Mesothelial cell of epicardium (in vitro differentiated cells): ENCODE measurements at regions not wholly inside any gene's neighbourhood (a gene's known extent, or its start where the extent isn't known, plus 50 kb on each side); places are given as distances from the start of the nearest gene placed in this dataset.

Experiments used
- DNase-seq, 2 experiments: peaks; one replicate each; pipeline ENCODE4 v3.0.0; 2021; ENCODE audit warnings: low spot score in 2 of 2; ENCODE audit not compliant: unreplicated experiment in 2 of 2
- H3K27ac Mint-ChIP-seq: 2 replicates; pipeline ENCODE4 v1.8.0; 2021; ENCODE audit warnings: mixed read lengths
- H3K27me3 Mint-ChIP-seq: 2 replicates; pipeline ENCODE4 v1.8.0; 2021; ENCODE audit warnings: low read depth, mixed read lengths
- H3K36me3 Mint-ChIP-seq: 2 replicates; pipeline ENCODE4 v1.8.0; 2021; ENCODE audit warnings: mixed read lengths
- H3K4me1 Mint-ChIP-seq: 2 replicates; pipeline ENCODE4 v1.8.0; 2021; ENCODE audit warnings: mixed read lengths
- H3K4me3 Mint-ChIP-seq: 2 replicates; pipeline ENCODE4 v1.8.0; 2021; ENCODE audit warnings: mild to moderate bottlenecking, moderate library complexity, mixed read lengths
- H3K9me3 Mint-ChIP-seq: 2 replicates; pipeline ENCODE4 v1.8.0; 2021; ENCODE audit warnings: mixed read lengths
- CTCF ChIP-seq: fragments of 200-600 bp; sonication (generic); IDR thresholded peaks from one replicate; pipeline ENCODE4 v1.5.0; 2021; ENCODE audit warnings: antibody characterized with exemption; ENCODE audit not compliant: unreplicated experiment

DNA sequence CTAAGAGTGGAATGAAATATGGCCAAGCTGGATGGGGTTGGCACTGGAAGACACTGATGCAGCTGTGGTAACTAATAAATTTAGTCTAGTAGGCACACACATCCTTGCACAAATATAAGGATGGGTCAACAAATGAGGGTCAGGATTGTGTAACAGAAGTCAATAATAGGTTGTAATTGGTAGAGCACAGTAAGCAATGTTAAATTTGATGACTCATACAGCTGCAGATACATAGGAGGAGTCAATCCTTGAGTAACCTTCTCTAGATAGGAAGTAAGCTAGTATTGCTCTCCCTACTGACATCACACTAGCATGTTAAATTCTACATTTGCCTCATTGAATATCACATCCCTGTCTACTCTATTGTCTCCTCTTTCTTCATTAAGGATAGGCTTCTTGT, 332.1 kb downstream of the PTPRC start:
- DNase-seq: no peak
- peaks cover 5% of the 10 kb centered on the region for H3K9me3 Mint-ChIP-seq
- no peak overlapping the region for H3K4me3 Mint-ChIP-seq
- H3K27ac Mint-ChIP-seq: no peak overlapping the region
- H3K4me1 Mint-ChIP-seq: peaks cover 3% of the 10 kb centered on the region
- H3K36me3 Mint-ChIP-seq: no peaks in the 10 kb centered on the region
- no peaks in the 10 kb centered on the region for H3K27me3 Mint-ChIP-seq
- no peak for TF ChIP-seq CTCF

DNA sequence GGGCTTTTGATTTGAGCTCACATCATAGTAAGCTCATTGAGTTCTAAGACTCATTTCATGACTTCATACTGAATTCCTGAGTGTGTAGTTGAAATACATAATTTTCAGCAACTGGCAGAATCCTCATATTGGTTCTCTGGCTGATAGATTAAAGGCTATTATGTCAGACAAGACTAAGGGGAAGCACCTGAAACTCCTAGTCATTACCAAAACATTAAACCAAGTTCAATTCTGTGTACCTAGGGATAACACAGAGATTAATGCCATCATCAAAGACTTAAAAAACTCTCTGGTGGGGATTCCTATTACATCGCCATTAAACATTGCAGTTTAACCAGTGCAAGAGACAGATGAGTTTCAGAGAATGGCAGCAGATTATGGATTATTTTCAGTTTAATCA, 339.1 kb downstream of the PTPRC start:
- no peaks in the 10 kb centered on the region for H3K36me3 Mint-ChIP-seq
- DNase-seq: no peak
- no peak overlapping the region for H3K27ac Mint-ChIP-seq
- no peaks in the 10 kb centered on the region for H3K4me1 Mint-ChIP-seq
- H3K4me3 Mint-ChIP-seq: no peak overlapping the region
- H3K9me3 Mint-ChIP-seq: no peaks in the 10 kb centered on the region
- TF ChIP-seq CTCF: no peak
- no peaks in the 10 kb centered on the region for H3K27me3 Mint-ChIP-seq

GRCh38 chr1:198978523-198978922, 339.7 kb downstream of the PTPRC start:
- Mint-ChIP-seq H3K36me3 (no peaks in the 10 kb centered on the region), H3K4me3 (no peak overlapping the region), H3K27ac (no peak overlapping the region), H3K9me3 (no peaks in the 10 kb centered on the region), H3K27me3 (no peaks in the 10 kb centered on the region), H3K4me1 (no peaks in the 10 kb centered on the region)
- TF ChIP-seq CTCF: no peak
- no peak for DNase-seq

- Mint-ChIP-seq H3K27me3 (peaks cover 2% of the 10 kb centered on the region), H3K4me3 (no peak overlapping the region), H3K36me3 (no peaks in the 10 kb centered on the region), H3K4me1 (no peaks in the 10 kb centered on the region), H3K9me3 (no peaks in the 10 kb centered on the region), H3K27ac (no peak overlapping the region)
- no peak for TF ChIP-seq CTCF
- no peak for DNase-seq
Measured at GRCh38 chr1:198986036-198986435, 347.2 kb downstream of the PTPRC start.

GRCh38 chr1:198986442-198986841, 347.6 kb downstream of the PTPRC start:
- Mint-ChIP-seq H3K36me3 (no peaks in the 10 kb centered on the region), H3K27ac (no peak overlapping the region), H3K4me3 (no peak overlapping the region), H3K27me3 (peaks cover 2% of the 10 kb centered on the region), H3K4me1 (no peaks in the 10 kb centered on the region), H3K9me3 (no peaks in the 10 kb centered on the region)
- no peak for DNase-seq
- TF ChIP-seq CTCF: no peak

DNA sequence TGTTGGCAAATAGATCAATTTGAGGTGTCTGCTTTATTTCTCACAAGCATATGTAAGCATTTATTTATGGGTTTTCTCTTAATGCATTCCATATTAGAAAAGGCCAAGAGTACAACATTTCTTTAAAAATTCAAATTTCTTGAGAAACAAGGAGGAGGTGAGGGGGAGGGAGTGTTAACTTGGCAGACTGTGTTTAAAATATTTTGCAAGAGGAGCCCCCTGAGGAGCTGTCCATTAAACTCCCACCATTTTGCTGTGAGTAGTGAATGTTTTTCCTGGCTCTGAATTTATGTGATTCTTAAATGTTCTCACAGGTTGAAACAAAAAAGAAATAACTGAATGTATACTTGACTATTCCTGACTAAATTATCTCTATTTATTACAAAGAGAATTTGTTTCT, 363.8 kb downstream of the PTPRC start:
- Mint-ChIP-seq H3K4me1 (peaks cover 11% of the 10 kb centered on the region), H3K27ac (peak overlapping the region; percentile 37), H3K9me3 (peaks cover 4% of the 10 kb centered on the region), H3K36me3 (no peaks in the 10 kb centered on the region), H3K27me3 (no peaks in the 10 kb centered on the region), H3K4me3 (no peak overlapping the region)
- no peak for TF ChIP-seq CTCF
- no peak for DNase-seq
